Midbrain (tissue), 1 donor: ENCODE measurements at regions not wholly inside any gene's neighbourhood (a gene's known extent, or its start where the extent isn't known, plus 50 kb on each side); places are given as distances from the start of the nearest gene placed in this dataset.
"Not testable (repeated sequence)": the region's sequence is repeated elsewhere in the genome, so short reads cannot be mapped to it uniquely, and the experiment has no call there.

Experiments
- DNase-seq: peaks from one replicate; lab custom pipeline; 2025; lab: John Stamatoyannopoulos, UW

DNA sequence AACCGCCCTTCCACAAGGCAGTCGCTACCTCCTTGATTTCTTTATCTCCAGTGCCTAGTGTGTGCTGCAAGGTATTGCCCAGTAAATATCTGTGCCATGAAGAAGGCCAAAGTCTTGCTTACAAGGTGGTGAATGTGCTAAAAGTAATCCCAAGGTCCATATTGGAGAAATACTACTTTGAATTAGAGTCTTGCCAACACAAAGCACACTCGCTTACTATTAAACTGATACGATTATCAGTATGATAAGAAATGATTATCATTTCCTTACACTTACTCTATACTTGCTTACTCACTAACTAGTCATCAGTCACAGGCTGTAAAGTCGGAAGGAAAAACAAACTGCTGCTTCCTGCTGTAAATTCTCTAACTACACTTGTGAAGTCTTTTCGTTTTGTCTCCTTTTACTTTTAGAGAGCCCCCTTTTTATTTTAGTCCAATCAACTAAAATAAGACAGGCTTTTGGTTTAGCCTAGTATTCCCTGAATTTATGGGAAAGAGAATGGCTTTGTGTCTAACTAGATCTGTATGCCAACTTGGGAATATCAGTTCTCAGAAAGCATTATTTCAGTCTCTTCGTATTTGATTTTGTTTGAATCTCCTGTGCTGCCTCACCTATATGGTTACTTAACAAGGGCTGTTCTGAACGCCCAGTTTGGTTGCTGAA lies 107.1 kb upstream of the TSC22D2 start:
- no peak for DNase-seq

DNA sequence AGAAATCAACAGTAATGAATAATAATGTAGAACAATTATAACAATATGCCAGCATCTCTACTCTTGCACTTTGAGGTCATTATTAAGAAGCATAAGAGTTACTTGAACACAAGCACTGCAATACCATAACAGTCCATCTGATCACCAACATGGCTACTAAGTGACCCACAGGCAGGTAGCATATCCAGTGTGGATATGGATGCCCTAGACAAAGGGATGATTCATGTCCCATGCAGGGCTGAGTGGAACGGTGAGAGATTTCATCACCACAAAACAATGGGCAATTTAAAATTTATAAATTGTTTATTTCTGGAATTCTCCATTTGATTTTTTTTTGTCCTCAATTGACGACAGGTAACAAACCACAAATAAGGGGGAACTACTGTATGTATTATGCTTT lies 107.7 kb upstream of the TSC22D2 start:
- DNase-seq = no peak

DNA sequence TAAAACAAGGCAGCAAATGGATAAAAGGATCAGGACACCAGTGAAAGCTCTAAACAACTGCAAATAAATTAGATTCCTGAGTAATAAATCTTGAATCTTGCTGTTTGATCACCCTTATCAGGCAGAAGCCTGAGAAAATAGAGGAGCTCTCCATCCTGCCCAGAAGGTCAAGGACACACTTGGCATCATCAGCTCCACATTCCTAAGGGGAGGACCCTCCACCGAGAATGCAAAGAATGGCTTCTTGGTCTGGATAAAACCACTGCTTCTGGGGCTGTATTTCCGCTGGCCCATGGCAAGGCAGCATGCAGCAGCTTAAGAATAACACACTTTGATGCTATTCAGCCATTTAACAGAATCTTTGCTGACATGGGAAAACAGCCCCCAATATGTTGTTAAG lies 108.9 kb upstream of the TSC22D2 start:
- DNase-seq = no peak

DNA sequence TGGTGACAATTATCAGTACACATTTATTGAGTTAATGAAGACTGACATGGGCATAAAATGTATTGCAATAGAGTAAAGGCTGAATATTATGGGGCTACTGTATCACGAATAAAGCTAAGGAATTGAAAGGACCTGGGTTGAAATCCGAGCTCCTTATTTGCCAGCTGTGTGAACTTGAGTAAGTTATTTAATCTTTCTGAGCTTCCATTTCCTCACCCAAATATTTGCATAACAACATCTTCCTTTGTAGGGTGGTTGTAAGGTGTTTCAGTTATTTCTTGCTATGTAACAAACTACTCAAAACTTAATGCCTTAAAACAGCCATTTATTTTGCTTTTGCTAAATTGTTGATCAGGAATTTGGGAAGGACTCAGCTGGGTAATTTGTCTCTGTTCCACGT lies 111.1 kb upstream of the TSC22D2 start:
- no peak for DNase-seq

GRCh38 chr3:150296123-150296735 lies 111.9 kb upstream of the TSC22D2 start:
- no peak for DNase-seq

GRCh38 chr3:150293401-150294001 lies 114.6 kb upstream of the TSC22D2 start:
- DNase-seq = no peak

- no peak for DNase-seq
Observed at GRCh38 chr3:150292891-150293290, 115.2 kb upstream of the TSC22D2 start.

DNA sequence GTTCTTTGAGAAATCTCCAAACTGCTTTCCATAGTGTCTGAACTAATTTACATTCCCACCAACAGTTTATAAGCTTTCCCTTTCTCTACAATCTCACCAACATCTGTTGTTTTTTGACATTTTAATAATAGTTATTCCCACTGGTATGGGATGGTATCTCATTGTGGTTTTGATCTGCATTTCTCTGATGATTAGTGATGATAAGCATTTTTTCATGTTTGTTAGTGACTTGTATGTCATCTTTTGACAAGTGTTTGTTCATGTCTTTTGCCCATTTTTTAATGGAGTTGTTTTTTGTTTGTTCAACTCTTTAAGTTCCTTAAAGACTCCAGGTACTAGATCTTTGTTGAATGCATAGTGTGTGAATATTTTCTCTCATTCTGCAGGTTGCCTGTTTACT lies 116.6 kb upstream of the TSC22D2 start:
- DNase-seq = no peak

DNA sequence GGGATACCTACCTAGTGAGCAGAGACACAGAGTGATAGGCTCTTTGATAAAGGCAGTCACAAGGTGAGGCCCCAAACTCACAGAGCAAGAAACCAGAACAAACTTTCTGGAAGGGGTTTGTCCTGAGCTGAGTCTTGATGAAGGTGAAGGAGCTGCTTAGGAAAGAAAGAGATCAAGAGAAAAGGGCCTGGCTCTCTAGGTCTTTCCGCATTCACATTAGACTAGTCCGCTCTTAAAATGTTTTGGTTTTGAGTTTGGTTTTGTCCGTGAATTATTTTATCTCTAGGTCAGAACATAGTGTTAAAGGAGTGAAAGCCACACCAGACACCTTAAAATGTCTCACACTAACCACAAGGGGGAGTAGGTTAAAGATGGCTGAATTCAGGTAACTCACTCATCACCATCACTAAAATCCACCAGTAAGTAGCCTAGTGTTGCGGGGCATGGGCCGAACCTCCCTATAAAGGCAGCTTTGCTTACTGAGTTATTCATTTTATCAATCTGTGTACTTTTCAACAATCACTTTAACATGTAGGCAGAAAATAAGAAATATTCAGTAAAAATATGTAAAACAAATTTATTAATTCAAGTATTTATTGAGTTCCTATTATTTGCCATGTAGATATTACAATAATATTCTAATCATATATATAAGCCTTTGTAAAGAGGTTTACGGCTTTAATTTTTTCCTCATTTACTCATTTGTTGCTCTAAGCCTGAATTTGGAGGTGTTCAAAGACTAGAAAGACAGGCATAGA lies 121.5 kb upstream of the TSC22D2 start:
- DNase-seq = no peak

DNA sequence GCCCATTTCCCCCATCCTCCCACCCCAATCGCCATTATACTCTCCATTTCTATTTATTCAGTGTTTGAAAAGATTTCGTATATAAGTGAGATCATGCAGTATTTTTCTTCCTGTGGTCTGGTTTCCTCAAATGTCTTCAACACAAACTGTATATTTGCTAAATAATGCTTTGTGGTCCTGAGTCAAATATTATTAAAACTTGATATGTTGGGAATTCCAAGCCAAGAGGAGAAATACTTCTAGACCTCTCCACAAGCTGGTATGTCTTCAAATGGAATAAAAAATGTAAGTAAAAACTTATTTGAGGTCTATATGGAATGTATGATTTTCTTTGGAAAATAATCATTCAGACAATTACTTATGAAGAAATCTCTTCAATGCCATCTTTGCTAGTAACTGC lies 122.5 kb upstream of the TSC22D2 start:
- DNase-seq = no peak

DNA sequence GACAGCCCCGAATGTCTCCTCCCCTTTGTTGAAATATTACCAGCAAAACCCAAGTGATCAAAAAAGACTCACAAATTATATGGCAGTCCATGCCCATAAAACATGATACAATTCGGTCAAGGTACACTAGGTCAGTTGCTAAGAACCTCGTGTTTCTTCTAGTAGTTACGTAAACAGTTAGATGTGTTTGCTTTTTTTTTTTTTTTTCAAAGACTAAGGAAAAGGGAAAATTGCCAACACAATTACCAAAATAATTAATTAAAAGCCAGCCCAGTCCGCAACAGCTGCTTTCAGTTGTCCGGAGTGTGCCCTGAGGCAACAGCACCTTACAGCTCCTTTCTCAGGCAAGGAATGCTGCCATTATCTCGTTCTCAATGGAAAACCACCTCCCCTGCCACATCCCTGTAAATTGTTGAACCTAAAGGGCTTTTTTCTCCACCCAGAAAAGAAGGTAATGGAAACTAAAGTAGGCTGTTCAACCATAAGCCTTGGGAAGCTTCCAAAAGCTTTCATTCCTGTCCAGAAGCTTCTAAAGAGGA lies 129.2 kb upstream of the TSC22D2 start:
- DNase-seq = no peak

DNA sequence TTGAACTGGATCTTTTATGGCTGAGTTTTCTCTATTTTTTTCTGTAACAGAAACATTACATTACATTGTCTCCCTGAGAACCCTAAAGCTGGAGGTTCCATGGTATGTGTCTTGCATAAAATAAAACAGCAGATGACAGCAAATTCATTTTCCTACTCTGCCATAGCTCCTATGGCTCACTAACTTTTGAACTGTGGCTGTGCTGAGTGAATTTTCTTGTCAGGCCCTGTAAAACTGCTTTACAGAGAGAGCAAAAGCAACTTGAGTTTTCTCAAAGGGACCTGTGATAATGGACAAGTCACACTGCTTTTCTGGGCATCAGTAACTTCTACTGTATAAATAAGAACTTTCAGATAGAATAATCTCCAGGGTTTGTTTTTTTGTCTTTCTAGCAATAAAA lies 129.9 kb upstream of the TSC22D2 start:
- no peak for DNase-seq

- no peak for DNase-seq
Observed at GRCh38 chr3:150277444-150277843, 130.7 kb upstream of the TSC22D2 start.

DNA sequence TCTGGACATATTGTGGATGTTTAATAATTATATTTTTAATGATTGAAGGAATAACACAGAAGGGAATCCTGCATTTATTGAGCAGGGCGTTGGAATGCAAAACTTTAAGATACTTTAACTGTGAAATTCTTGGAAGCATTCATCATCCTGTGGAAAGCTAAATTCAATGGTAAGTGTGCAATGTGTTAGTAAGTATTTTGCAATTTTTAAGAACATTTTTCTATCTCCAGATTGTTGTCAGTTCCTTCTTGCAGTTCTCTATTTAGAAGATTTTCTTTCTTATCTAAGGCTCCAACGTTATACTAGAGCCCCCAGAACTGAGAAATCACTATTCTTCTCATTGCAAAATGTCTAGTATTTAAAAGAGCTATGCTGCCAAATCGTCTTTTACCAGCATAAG lies 132.2 kb upstream of the TSC22D2 start:
- DNase-seq = no peak

DNA sequence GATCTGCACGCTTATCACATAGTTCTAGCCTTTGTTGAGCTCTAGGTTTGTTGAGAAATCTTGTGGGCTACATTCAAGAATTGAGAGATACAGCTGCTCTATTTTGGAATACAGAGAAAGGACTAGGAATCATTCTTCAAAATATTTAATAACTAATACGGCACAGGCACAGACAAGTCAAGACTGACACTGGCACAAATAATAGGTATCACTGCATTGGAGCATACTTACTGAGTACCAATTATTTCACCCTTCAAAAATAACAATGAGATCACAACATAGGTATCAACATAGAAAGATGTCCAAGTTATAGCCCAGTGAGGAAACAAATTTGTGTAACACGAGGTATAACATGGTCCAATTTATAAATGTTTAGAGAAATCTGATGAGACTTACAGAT lies 133.7 kb upstream of the TSC22D2 start:
- DNase-seq = no peak

GRCh38 chr3:150273396-150273795 lies 134.7 kb upstream of the TSC22D2 start:
- no peak for DNase-seq

DNA sequence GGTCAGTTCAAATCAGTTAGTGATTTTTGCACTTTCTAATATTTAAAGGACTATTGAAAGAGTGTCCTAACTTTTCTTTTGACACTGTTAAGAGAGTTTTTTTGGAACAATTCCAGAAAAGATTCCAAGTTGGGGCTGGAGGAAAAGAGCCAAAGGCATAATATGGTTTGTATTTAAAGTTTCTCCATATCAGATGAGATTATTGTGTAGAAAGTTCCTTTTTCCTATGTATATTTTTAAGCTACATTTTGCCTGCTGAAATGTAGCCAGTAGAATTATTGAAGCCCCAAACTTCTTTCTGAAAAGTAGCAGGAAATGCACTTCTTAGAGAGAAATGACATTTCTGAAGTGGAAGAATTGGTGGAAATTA lies 136.5 kb upstream of the TSC22D2 start:
- no peak for DNase-seq

GRCh38 chr3:150270883-150271590 lies 137.1 kb upstream of the TSC22D2 start:
- DNase-seq = no peak

- not testable (repeated sequence) for DNase-seq
Observed at GRCh38 chr3:150270444-150270843, 137.7 kb upstream of the TSC22D2 start.

- DNase-seq = no peak
Observed at GRCh38 chr3:150269526-150269925, 138.6 kb upstream of the TSC22D2 start.

GRCh38 chr3:150268426-150269391 lies 139.4 kb upstream of the TSC22D2 start:
- no peak for DNase-seq
